Stimulated activated CD8-positive, alpha-beta memory T cell treated with anti-CD3 and anti-CD28 coated beads, Interleukin-7, amount 100 ng/mL, for 24 hours (primary cell): ENCODE measurements at regions not wholly inside any gene's neighbourhood (a gene's known extent, or its start where the extent isn't known, plus 50 kb on each side); places are given as distances from the start of the nearest gene placed in this dataset.

ENCODE experiments used
- DNase-seq: peaks from one replicate; pipeline ENCODE4 v3.0.0-alpha.2; 2020; ENCODE audit warnings: low read depth

- no peak for DNase-seq
These were observed 263.4 kb upstream of the CHD6 start for GRCh38 chr20:41881466-41882046.

GRCh38 chr20:41879123-41879522, 260.9 kb upstream of the CHD6 start:
- no peak for DNase-seq

- DNase-seq = no peak
These were observed 259.7 kb upstream of the CHD6 start for GRCh38 chr20:41877911-41878310.

- DNase-seq = no peak
These were observed 256.5 kb upstream of the CHD6 start for GRCh38 chr20:41874658-41875057.

GRCh38 chr20:41872930-41873329, 254.8 kb upstream of the CHD6 start:
- DNase-seq = no peak

GRCh38 chr20:41870869-41871462, 252.8 kb upstream of the CHD6 start:
- DNase-seq = no peak

GRCh38 chr20:41869261-41869660, 251.1 kb upstream of the CHD6 start:
- DNase-seq = no peak

GRCh38 chr20:41865938-41866337, 247.8 kb upstream of the CHD6 start:
- DNase-seq = no peak

- no peak for DNase-seq
These were observed 244.3 kb upstream of the CHD6 start for GRCh38 chr20:41862476-41862875.

- no peak for DNase-seq
These were observed 243.7 kb upstream of the CHD6 start for GRCh38 chr20:41861772-41862422.

GRCh38 chr20:41854765-41855164, 236.6 kb upstream of the CHD6 start:
- no peak for DNase-seq

GRCh38 chr20:41853806-41854205, 235.6 kb upstream of the CHD6 start:
- DNase-seq = no peak

GRCh38 chr20:41848180-41848579, 230.0 kb upstream of the CHD6 start:
- no peak for DNase-seq

GRCh38 chr20:41837669-41838224, 219.6 kb upstream of the CHD6 start:
- no peak for DNase-seq

- DNase-seq = no peak
These were observed 215.6 kb upstream of the CHD6 start for GRCh38 chr20:41833739-41834138.

- DNase-seq = no peak
These were observed 212.5 kb upstream of the CHD6 start for GRCh38 chr20:41830702-41831101.

GRCh38 chr20:41819436-41819835, 201.3 kb upstream of the CHD6 start:
- DNase-seq = no peak

GRCh38 chr20:41818991-41819390, 200.8 kb upstream of the CHD6 start:
- no peak for DNase-seq

GRCh38 chr20:41818369-41818768, 200.2 kb upstream of the CHD6 start:
- no peak for DNase-seq

GRCh38 chr20:41811456-41811855, 193.3 kb upstream of the CHD6 start:
- DNase-seq = no peak

GRCh38 chr20:41800040-41800439, 181.9 kb upstream of the CHD6 start:
- DNase-seq = no peak

- no peak for DNase-seq
These were observed 180.8 kb upstream of the CHD6 start for GRCh38 chr20:41798930-41799502.

GRCh38 chr20:41786158-41786557, 168.0 kb upstream of the CHD6 start:
- DNase-seq = no peak
